ENCODE measurements at regions not wholly inside any gene's neighbourhood (a gene's known extent, or its start where the extent isn't known, plus 50 kb on each side); places are given as distances from the start of the nearest gene placed in this dataset.

DNA sequence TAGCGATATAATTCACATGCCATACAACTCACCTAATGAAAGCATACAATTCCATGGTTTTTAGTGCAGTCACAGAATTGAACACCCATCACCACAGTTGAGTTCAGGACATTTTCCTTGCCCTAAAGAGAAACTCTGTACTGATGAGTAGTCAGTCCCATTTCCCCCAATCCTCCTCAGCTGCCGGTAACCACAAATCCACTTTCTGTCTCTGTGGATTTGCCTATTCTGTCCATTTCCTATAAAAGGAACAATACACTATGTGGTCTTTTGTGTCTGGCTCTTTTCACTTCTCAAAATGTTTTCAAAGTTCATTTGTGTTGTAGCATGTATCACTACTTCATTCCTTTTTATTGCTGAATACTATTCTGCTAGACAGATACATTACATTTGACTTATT is 67.9 kb upstream of the TGM3 start:
- no peaks in the 10 kb centered on the region for H3K9me3 ChIP-seq (ENCODE audit: severe bottlenecking)
- H3K27me3 ChIP-seq (ENCODE audit: insufficient read depth, poor library complexity, severe bottlenecking) = no peaks in the 10 kb centered on the region
- no peak overlapping the region for H3K4me3 ChIP-seq (ENCODE audit: severe bottlenecking)
- TF ChIP-seq, protein P1, sequence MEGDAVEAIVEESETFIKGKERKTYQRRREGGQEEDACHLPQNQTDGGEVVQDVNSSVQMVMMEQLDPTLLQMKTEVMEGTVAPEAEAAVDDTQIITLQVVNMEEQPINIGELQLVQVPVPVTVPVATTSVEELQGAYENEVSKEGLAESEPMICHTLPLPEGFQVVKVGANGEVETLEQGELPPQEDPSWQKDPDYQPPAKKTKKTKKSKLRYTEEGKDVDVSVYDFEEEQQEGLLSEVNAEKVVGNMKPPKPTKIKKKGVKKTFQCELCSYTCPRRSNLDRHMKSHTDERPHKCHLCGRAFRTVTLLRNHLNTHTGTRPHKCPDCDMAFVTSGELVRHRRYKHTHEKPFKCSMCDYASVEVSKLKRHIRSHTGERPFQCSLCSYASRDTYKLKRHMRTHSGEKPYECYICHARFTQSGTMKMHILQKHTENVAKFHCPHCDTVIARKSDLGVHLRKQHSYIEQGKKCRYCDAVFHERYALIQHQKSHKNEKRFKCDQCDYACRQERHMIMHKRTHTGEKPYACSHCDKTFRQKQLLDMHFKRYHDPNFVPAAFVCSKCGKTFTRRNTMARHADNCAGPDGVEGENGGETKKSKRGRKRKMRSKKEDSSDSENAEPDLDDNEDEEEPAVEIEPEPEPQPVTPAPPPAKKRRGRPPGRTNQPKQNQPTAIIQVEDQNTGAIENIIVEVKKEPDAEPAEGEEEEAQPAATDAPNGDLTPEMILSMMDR (IDR thresholded peaks at IDR 0.05; ENCODE audit: poor library complexity, severe bottlenecking) = no peak
- H3K36me3 ChIP-seq (ENCODE audit: low read depth) = no peaks in the 10 kb centered on the region
- H3K27ac ChIP-seq (ENCODE audit: poor library complexity, severe bottlenecking) = no peak overlapping the region
- no peak for ATAC-seq (ENCODE audit: low read depth)
- no peaks in the 10 kb centered on the region for H3K4me1 ChIP-seq (ENCODE audit: insufficient read depth, poor library complexity, severe bottlenecking)
- DNase-seq (ENCODE audit: low spot score) = no peak

DNA sequence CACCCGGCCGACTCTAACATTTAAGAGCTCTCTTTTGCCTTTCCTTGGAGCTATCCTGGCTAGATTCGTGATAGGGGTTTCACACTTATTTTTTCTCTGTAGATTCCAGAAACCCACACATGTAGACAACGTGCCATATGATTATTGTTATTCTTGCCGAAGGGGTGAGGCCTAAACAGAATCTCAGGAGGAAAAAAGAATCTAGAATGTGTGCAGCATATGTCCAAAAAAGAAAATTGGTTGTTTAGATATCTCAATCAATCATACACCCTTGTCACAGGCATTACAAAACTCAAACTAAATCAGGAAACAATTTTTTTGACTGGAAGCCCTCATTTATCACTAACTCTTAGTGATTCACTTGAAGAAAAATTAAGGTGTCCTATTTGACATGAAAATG is 66.9 kb upstream of the TGM3 start:
- Histone ChIP-seq H3K27me3 (ENCODE audit: insufficient read depth, poor library complexity, severe bottlenecking) (no peaks in the 10 kb centered on the region), H3K27ac (ENCODE audit: poor library complexity, severe bottlenecking) (no peak overlapping the region), H3K36me3 (ENCODE audit: low read depth) (no peaks in the 10 kb centered on the region), H3K4me3 (ENCODE audit: severe bottlenecking) (no peak overlapping the region), H3K4me1 (ENCODE audit: insufficient read depth, poor library complexity, severe bottlenecking) (no peaks in the 10 kb centered on the region), H3K9me3 (ENCODE audit: severe bottlenecking) (no peaks in the 10 kb centered on the region)
- no peak for ATAC-seq (ENCODE audit: low read depth)
- no peak for DNase-seq (ENCODE audit: low spot score)
- TF ChIP-seq, protein P1 (IDR thresholded peaks at IDR 0.05; ENCODE audit: poor library complexity, severe bottlenecking) = no peak

DNA sequence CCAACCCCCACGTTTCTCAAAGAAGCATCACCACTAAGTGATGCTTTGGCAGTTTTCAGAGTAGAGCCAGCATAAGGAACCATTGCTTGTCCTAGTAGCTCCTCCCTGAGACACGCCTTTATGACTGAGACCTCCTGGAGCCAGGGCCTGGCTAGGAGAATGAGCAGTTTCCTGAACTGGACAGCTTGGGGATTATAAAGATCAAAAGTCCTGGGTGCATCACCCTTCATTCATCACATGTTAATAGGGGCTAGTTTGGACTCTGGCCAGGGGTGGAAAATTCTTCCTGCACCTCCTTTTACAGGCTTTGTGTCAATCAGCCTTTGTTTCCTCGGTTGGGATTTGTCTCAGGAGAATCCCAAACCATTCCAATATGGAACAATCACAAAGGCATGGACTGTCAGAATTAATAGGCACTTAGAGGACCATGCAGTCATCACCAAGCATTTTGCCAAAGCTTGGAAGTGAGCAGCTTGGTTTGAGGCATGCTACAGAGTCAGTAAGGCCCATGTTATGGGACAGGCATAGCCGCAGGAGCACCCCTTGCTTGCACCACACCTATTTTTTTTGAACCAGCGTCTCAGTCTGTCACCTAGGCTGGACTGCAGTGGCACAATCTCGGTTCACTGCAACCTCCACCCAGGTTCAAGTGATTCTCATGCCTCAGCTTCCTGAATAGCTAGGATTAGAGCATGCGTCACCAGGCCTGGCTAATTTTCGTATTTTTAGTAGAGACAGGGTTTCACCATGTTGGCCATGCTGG is 64.9 kb upstream of the TGM3 start:
- DNase-seq (ENCODE audit: low spot score) (no peak), ATAC-seq (ENCODE audit: low read depth) (peak; percentile 59; the same call in 1 of the 3 replicates)
- no peak overlapping the region for H3K27ac ChIP-seq (ENCODE audit: poor library complexity, severe bottlenecking)
- H3K9me3 ChIP-seq (ENCODE audit: severe bottlenecking) = no peaks in the 10 kb centered on the region
- no peaks in the 10 kb centered on the region for H3K27me3 ChIP-seq (ENCODE audit: insufficient read depth, poor library complexity, severe bottlenecking)
- H3K36me3 ChIP-seq (ENCODE audit: low read depth) = no peaks in the 10 kb centered on the region
- no peak overlapping the region for H3K4me3 ChIP-seq (ENCODE audit: severe bottlenecking)
- TF ChIP-seq, protein P1 (IDR thresholded peaks at IDR 0.05; ENCODE audit: poor library complexity, severe bottlenecking) = no peak
- H3K4me1 ChIP-seq (ENCODE audit: insufficient read depth, poor library complexity, severe bottlenecking) = no peaks in the 10 kb centered on the region

DNA sequence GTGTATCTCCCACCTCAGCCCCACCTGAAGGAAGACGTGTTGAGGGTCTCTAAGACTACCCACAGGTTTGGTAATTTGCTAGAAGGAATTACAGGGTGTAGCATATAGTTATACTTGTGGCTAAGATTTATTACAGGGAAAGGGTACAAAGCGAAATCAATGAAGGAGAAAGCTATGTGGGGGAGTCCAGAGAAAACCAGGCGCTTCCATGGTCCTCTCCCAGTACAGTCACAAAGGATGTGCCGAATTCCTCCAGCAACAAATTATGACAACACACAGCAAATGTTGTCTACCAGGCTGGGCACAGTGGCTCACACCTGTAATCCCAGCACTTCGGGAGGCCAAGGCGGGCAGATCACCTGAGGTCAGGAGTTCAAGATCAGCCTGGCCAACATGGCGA is 64.1 kb upstream of the TGM3 start:
- H3K4me1 ChIP-seq (ENCODE audit: insufficient read depth, poor library complexity, severe bottlenecking) = peaks cover 4% of the 10 kb centered on the region
- no peak overlapping the region for H3K27ac ChIP-seq (ENCODE audit: poor library complexity, severe bottlenecking)
- ATAC-seq (ENCODE audit: low read depth) (no peak), DNase-seq (ENCODE audit: low spot score) (no peak)
- H3K36me3 ChIP-seq (ENCODE audit: low read depth) = no peaks in the 10 kb centered on the region
- H3K27me3 ChIP-seq (ENCODE audit: insufficient read depth, poor library complexity, severe bottlenecking) = no peaks in the 10 kb centered on the region
- TF ChIP-seq, protein P1 (IDR thresholded peaks at IDR 0.05; ENCODE audit: poor library complexity, severe bottlenecking) = no peak
- H3K4me3 ChIP-seq (ENCODE audit: severe bottlenecking) = no peak overlapping the region
- no peaks in the 10 kb centered on the region for H3K9me3 ChIP-seq (ENCODE audit: severe bottlenecking)

DNA sequence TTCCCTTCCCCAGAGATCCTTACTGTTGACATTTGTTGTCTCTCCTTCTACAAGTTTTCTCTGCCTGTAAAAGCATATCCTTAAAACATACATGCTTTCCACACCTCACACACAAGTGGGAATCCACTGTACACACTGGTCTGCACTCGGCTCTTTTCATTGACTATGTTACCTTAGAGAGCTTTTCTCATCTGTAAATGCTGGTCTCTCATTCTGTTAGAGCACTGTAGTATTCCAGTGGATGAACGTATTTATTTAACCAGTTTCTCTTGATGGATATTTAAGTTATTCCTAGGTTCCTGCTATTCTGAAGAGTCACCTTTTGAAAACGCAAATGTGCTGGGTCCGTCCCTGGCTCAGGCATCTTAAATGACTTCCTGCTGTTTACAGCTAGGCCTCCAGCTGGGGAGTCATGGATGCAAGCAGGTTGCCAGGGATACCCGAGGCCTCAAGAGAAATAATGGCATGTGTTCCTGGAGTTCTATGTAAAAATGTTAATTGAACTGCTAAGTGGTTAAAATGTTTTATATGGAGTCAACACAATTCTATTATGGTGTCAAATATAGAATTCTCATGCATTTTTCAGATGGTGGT is 61.1 kb upstream of the TGM3 start:
- H3K4me3 ChIP-seq (ENCODE audit: severe bottlenecking) = no peak overlapping the region
- H3K27ac ChIP-seq (ENCODE audit: poor library complexity, severe bottlenecking) = no peak overlapping the region
- TF ChIP-seq, protein P1 (IDR thresholded peaks at IDR 0.05; ENCODE audit: poor library complexity, severe bottlenecking) = no peak
- peaks cover 6% of the 10 kb centered on the region for H3K4me1 ChIP-seq (ENCODE audit: insufficient read depth, poor library complexity, severe bottlenecking)
- no peaks in the 10 kb centered on the region for H3K36me3 ChIP-seq (ENCODE audit: low read depth)
- DNase-seq (ENCODE audit: low spot score) (no peak), ATAC-seq (ENCODE audit: low read depth) (no peak)
- H3K9me3 ChIP-seq (ENCODE audit: severe bottlenecking) = no peaks in the 10 kb centered on the region
- H3K27me3 ChIP-seq (ENCODE audit: insufficient read depth, poor library complexity, severe bottlenecking) = no peaks in the 10 kb centered on the region
